GM18508 (cell line): ENCODE measurements at regions not wholly inside any gene's neighbourhood (a gene's known extent, or its start where the extent isn't known, plus 50 kb on each side); places are given as distances from the start of the nearest gene placed in this dataset.
"Not testable (repeated sequence)": the region's sequence is repeated elsewhere in the genome, so short reads cannot be mapped to it uniquely, and the experiment has no call there.

Source experiments
- ATAC-seq: cut with Tn5 transposase; IDR thresholded peaks from one replicate; pipeline ENCODE4 v1.9.1; 2021; ENCODE audit warnings: moderate number of reproducible peaks; ENCODE audit not compliant: insufficient read depth, unreplicated experiment

- ATAC-seq = no peak
These were observed 480.0 kb upstream of the SALL3 start for GRCh38 chr18:78499586-78499985.

- no peak for ATAC-seq
These were observed 478.4 kb upstream of the SALL3 start for GRCh38 chr18:78501251-78501650.

- ATAC-seq = no peak
These were observed 476.5 kb upstream of the SALL3 start for GRCh38 chr18:78503129-78503528.

GRCh38 chr18:78505851-78506461, 473.7 kb upstream of the SALL3 start:
- ATAC-seq = no peak

GRCh38 chr18:78507217-78507616, 472.4 kb upstream of the SALL3 start:
- ATAC-seq = no peak

- ATAC-seq = not testable (repeated sequence)
These were observed 471.3 kb upstream of the SALL3 start for GRCh38 chr18:78508228-78508824.

GRCh38 chr18:78510091-78510490, 469.5 kb upstream of the SALL3 start:
- ATAC-seq = no peak

- no peak for ATAC-seq
These were observed 469.0 kb upstream of the SALL3 start for GRCh38 chr18:78510636-78511035.

GRCh38 chr18:78511666-78512601, 467.7 kb upstream of the SALL3 start:
- ATAC-seq = no peak

GRCh38 chr18:78514910-78515670, 464.5 kb upstream of the SALL3 start:
- ATAC-seq = no peak

- ATAC-seq = no peak
These were observed 462.3 kb upstream of the SALL3 start for GRCh38 chr18:78517328-78517727.

GRCh38 chr18:78517973-78518372, 461.6 kb upstream of the SALL3 start:
- ATAC-seq = no peak

- no peak for ATAC-seq
These were observed 460.8 kb upstream of the SALL3 start for GRCh38 chr18:78518805-78519204.

- ATAC-seq = no peak
These were observed 460.1 kb upstream of the SALL3 start for GRCh38 chr18:78519394-78520062.

- no peak for ATAC-seq
These were observed 458.5 kb upstream of the SALL3 start for GRCh38 chr18:78521136-78521535.

- no peak for ATAC-seq
These were observed 457.9 kb upstream of the SALL3 start for GRCh38 chr18:78521744-78522143.

GRCh38 chr18:78522507-78522906, 457.1 kb upstream of the SALL3 start:
- ATAC-seq = no peak

GRCh38 chr18:78523850-78524249, 455.8 kb upstream of the SALL3 start:
- ATAC-seq = no peak

- ATAC-seq = no peak
These were observed 454.1 kb upstream of the SALL3 start for GRCh38 chr18:78525366-78526111.
